ENCODE measurements at regions not wholly inside any gene's neighbourhood (a gene's known extent, or its start where the extent isn't known, plus 50 kb on each side); places are given as distances from the start of the nearest gene placed in this dataset.

DNA sequence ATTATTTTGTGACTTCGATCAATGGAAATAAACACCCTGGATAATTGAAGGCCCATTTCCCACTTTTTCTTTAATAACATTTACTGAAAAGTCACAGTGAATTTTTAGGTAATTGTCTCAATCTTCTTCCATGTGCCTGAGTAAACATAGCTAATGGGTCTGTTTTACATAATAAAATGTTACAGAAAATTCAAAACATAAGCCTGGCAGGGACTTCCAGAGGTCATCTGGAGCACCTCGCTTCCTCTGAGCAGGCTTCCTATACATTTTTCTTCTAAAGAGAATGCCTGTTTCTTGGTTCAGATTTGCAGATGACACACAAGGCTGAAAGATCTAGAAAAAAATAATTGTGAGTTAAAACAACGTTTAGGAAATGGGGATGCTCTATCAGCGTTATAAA, 183.8 kb upstream of the PDE3A start:
- Histone ChIP-seq H3K14ac (ENCODE audit: low read length) (no peak overlapping the region), H3K36me3 (ENCODE audit: control insufficient read depth in 1 of 2, insufficient read depth in 2 of 2, low read length in 2 of 2) (no peaks in the 10 kb centered on the region), H3K27ac (ENCODE audit: low read depth, low read length) (no peak overlapping the region), H3K4me2 (ENCODE audit: low read length) (no peak overlapping the region), H3K4me1 (ENCODE audit: control insufficient read depth in 1 of 2, insufficient read depth in 2 of 2, low read length in 2 of 2) (peaks cover 11 to 12% of the 10 kb centered on the region in 2 experiments), H2BK120ac (ENCODE audit: insufficient read depth, low read length, poor library complexity) (no peak overlapping the region), H3K4me3 (ENCODE audit: low read depth, low read length) (no peak overlapping the region), H3K23ac (ENCODE audit: low read length) (no peak overlapping the region), H2BK5ac (ENCODE audit: low read depth, low read length, poor library complexity) (no peak overlapping the region), H3K4ac (ENCODE audit: low read depth, low read length) (no peak overlapping the region), H3K9ac (ENCODE audit: low read length) (no peak overlapping the region), H3K18ac (ENCODE audit: low read length) (no peak overlapping the region), H4K12ac (ENCODE audit: low read depth, low read length) (no peak overlapping the region), H2AK5ac (ENCODE audit: low read length) (no peak overlapping the region), H3K9me3 (ENCODE audit: insufficient read depth, low read depth, low read length) (no peaks in the 10 kb centered on the region), H2AFZ (ENCODE audit: insufficient read depth, low read length, poor library complexity) (no peak overlapping the region), H4K91ac (ENCODE audit: low read depth, low read length) (no peak overlapping the region), H2BK12ac (ENCODE audit: low read length) (no peak overlapping the region), H4K8ac (ENCODE audit: low read depth, low read length) (no peak overlapping the region), H3K79me2 (ENCODE audit: control insufficient read depth, insufficient read depth, low read length, poor library complexity) (no peaks in the 10 kb centered on the region), H3K27me3 (ENCODE audit: insufficient read depth, low read length) (no peaks in the 10 kb centered on the region), H3K79me1 (ENCODE audit: low read length) (peaks cover 15% of the 10 kb centered on the region)
- DNase-seq = no peak
- 100% methylated on average over 2 of the region's 4 CpGs for WGBS (ENCODE audit: extremely low coverage, insufficient coverage, insufficient read length)

DNA sequence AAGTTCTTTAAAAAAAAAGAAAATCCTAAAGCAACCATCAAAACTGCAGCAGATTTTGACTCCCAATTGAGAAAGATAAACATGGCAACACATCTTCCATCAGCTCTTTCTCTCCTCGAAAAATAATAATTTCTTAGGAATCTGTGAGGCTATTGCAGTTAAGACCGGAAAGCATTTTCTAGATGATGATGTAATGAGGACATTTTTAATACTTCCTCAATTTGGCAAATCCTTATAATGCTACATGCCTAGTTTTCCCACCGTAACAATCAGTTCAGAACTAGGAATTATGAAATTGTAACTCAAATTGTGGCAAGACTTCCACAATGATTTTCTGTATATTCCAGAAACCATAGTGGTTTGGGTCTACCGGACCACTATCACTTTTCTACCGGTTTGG, 180.9 kb upstream of the PDE3A start:
- H2BK120ac ChIP-seq (ENCODE audit: insufficient read depth, low read length, poor library complexity) = no peak overlapping the region
- WGBS (ENCODE audit: extremely low coverage, insufficient coverage, insufficient read length) = no CpG with 5 or more reads among the region's 5 CpGs
- H3K9ac ChIP-seq (ENCODE audit: low read length) = no peak overlapping the region
- no peak overlapping the region for H2AFZ ChIP-seq (ENCODE audit: insufficient read depth, low read length, poor library complexity)
- H3K23ac ChIP-seq (ENCODE audit: low read length) = no peak overlapping the region
- no peak overlapping the region for H4K8ac ChIP-seq (ENCODE audit: low read depth, low read length)
- H3K4me2 ChIP-seq (ENCODE audit: low read length) = no peak overlapping the region
- H3K4ac ChIP-seq (ENCODE audit: low read depth, low read length) = no peak overlapping the region
- no peak overlapping the region for H3K27ac ChIP-seq (ENCODE audit: low read depth, low read length)
- no peak overlapping the region for H2BK12ac ChIP-seq (ENCODE audit: low read length)
- H3K36me3 ChIP-seq (ENCODE audit: control insufficient read depth in 1 of 2, insufficient read depth in 2 of 2, low read length in 2 of 2) = no peaks in the 10 kb centered on the region
- no peak overlapping the region for H3K18ac ChIP-seq (ENCODE audit: low read length)
- H3K27me3 ChIP-seq (ENCODE audit: insufficient read depth, low read length) = no peaks in the 10 kb centered on the region
- no peak overlapping the region for H4K12ac ChIP-seq (ENCODE audit: low read depth, low read length)
- H2BK5ac ChIP-seq (ENCODE audit: low read depth, low read length, poor library complexity) = no peak overlapping the region
- no peak overlapping the region for H3K14ac ChIP-seq (ENCODE audit: low read length)
- DNase-seq = no peak
- H3K79me1 ChIP-seq (ENCODE audit: low read length) = peaks cover 22% of the 10 kb centered on the region
- H3K79me2 ChIP-seq (ENCODE audit: control insufficient read depth, insufficient read depth, low read length, poor library complexity) = no peaks in the 10 kb centered on the region
- no peak overlapping the region for H3K4me3 ChIP-seq (ENCODE audit: low read depth, low read length)
- H3K9me3 ChIP-seq (ENCODE audit: insufficient read depth, low read depth, low read length) = no peaks in the 10 kb centered on the region
- H3K4me1 ChIP-seq (ENCODE audit: control insufficient read depth in 1 of 2, insufficient read depth in 2 of 2, low read length in 2 of 2) = peaks cover 11 to 12% of the 10 kb centered on the region in 2 experiments
- no peak overlapping the region for H2AK5ac ChIP-seq (ENCODE audit: low read length)
- H4K91ac ChIP-seq (ENCODE audit: low read depth, low read length) = peak overlapping the region; percentile 37

DNA sequence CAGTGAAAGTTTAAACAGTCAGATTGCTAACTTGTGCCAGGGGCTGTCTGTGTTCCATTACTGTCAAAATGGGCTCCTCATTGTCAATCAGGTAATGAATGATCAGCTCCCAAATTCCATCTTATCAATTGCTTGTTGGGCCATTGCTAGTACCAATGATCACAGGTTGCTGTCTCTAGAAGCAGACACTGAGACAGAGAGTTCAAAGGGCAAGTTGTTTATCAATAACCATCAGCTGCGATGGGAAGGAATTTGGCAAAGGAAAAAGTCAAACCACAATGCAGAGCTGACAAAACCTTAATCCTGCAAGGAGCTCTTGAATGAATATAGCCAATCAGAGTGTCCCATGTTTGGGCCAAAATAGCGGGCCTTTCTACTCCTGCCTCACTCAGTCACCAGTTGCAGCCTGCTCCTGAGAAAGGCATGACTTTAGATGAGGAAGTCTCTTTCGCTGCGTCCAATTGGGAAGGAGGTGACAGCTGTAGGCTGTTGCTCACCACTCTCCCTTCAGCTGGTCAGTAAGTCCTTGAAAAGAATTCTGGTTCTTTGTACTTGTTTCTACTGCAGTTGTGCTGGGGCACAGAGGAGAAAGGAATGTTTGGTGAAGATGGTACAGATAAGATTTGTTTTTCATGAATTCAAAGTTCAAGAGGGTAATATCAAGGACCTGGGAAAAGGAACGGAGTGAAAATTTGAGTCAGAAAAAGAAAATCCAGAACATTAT, 179.2 kb upstream of the PDE3A start:
- H2AFZ ChIP-seq (ENCODE audit: insufficient read depth, low read length, poor library complexity) = no peak overlapping the region
- no peaks in the 10 kb centered on the region for H3K27me3 ChIP-seq (ENCODE audit: insufficient read depth, low read length)
- peak overlapping the region; percentile 49 for H2BK120ac ChIP-seq (ENCODE audit: insufficient read depth, low read length, poor library complexity)
- no peaks in the 10 kb centered on the region for H3K36me3 ChIP-seq (ENCODE audit: control insufficient read depth in 1 of 2, insufficient read depth in 2 of 2, low read length in 2 of 2)
- peak overlapping the region; percentile 64 for H3K14ac ChIP-seq (ENCODE audit: low read length)
- H3K79me2 ChIP-seq (ENCODE audit: control insufficient read depth, insufficient read depth, low read length, poor library complexity) = no peaks in the 10 kb centered on the region
- no peak overlapping the region for H3K9ac ChIP-seq (ENCODE audit: low read length)
- peak overlapping the region; percentile 37 for H2BK5ac ChIP-seq (ENCODE audit: low read depth, low read length, poor library complexity)
- peak overlapping the region; percentile 35 for H2AK5ac ChIP-seq (ENCODE audit: low read length)
- H3K4me1 ChIP-seq (ENCODE audit: control insufficient read depth in 1 of 2, insufficient read depth in 2 of 2, low read length in 2 of 2) = peaks cover 11 to 12% of the 10 kb centered on the region in 2 experiments
- peak overlapping the region; percentile 45 for H4K8ac ChIP-seq (ENCODE audit: low read depth, low read length)
- no peak for DNase-seq
- peak overlapping the region; percentile 98 for H3K27ac ChIP-seq (ENCODE audit: low read depth, low read length)
- H4K12ac ChIP-seq (ENCODE audit: low read depth, low read length) = no peak overlapping the region
- peak overlapping the region; percentile 34 for H3K4me2 ChIP-seq (ENCODE audit: low read length)
- peak overlapping the region; percentile 86 for H2BK12ac ChIP-seq (ENCODE audit: low read length)
- H4K91ac ChIP-seq (ENCODE audit: low read depth, low read length) = peak overlapping the region; percentile 96
- H3K79me1 ChIP-seq (ENCODE audit: low read length) = peaks cover 22% of the 10 kb centered on the region
- no peak overlapping the region for H3K4ac ChIP-seq (ENCODE audit: low read depth, low read length)
- no peak overlapping the region for H3K4me3 ChIP-seq (ENCODE audit: low read depth, low read length)
- no CpG with 5 or more reads among the region's 5 CpGs for WGBS (ENCODE audit: extremely low coverage, insufficient coverage, insufficient read length)
- no peaks in the 10 kb centered on the region for H3K9me3 ChIP-seq (ENCODE audit: insufficient read depth, low read depth, low read length)
- H3K23ac ChIP-seq (ENCODE audit: low read length) = no peak overlapping the region
- peak overlapping the region; percentile 71 for H3K18ac ChIP-seq (ENCODE audit: low read length)

DNA sequence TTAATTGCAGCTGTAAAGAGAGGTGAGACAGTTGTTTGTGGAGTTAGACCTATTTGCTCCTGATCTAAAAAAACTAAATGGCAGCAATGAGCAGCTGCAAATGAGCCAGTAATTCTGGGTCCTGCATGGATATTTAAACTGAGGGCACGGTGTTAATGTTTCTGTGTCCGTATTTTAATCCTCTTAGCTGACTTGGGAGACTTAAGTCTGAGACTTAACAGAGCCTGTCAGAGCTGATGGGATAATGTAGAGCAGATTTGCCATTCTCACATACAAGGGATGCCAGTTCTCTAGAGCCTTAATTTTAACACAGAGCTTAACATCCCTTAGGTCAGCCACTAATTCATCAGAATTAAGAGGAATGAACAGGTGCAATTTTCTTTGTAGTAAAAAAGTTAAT, 178.6 kb upstream of the PDE3A start:
- Histone ChIP-seq H4K8ac (ENCODE audit: low read depth, low read length) (no peak overlapping the region), H3K18ac (ENCODE audit: low read length) (no peak overlapping the region), H2BK5ac (ENCODE audit: low read depth, low read length, poor library complexity) (peak overlapping the region; percentile 61), H3K27ac (ENCODE audit: low read depth, low read length) (peak overlapping the region; percentile 98), H3K36me3 (ENCODE audit: control insufficient read depth in 1 of 2, insufficient read depth in 2 of 2, low read length in 2 of 2) (no peaks in the 10 kb centered on the region), H2AFZ (ENCODE audit: insufficient read depth, low read length, poor library complexity) (no peak overlapping the region), H2AK5ac (ENCODE audit: low read length) (no peak overlapping the region), H3K4me1 (ENCODE audit: control insufficient read depth in 1 of 2, insufficient read depth in 2 of 2, low read length in 2 of 2) (peaks cover 11 to 12% of the 10 kb centered on the region in 2 experiments), H3K23ac (ENCODE audit: low read length) (no peak overlapping the region), H3K9ac (ENCODE audit: low read length) (no peak overlapping the region), H2BK120ac (ENCODE audit: insufficient read depth, low read length, poor library complexity) (peak overlapping the region; percentile 39), H3K14ac (ENCODE audit: low read length) (no peak overlapping the region), H3K4me3 (ENCODE audit: low read depth, low read length) (no peak overlapping the region), H3K79me2 (ENCODE audit: control insufficient read depth, insufficient read depth, low read length, poor library complexity) (no peaks in the 10 kb centered on the region), H4K12ac (ENCODE audit: low read depth, low read length) (no peak overlapping the region), H3K4me2 (ENCODE audit: low read length) (peak overlapping the region; percentile 46), H3K4ac (ENCODE audit: low read depth, low read length) (no peak overlapping the region), H3K79me1 (ENCODE audit: low read length) (peaks cover 22% of the 10 kb centered on the region), H3K27me3 (ENCODE audit: insufficient read depth, low read length) (no peaks in the 10 kb centered on the region), H4K91ac (ENCODE audit: low read depth, low read length) (no peak overlapping the region), H3K9me3 (ENCODE audit: insufficient read depth, low read depth, low read length) (no peaks in the 10 kb centered on the region), H2BK12ac (ENCODE audit: low read length) (peak overlapping the region; percentile 47)
- DNase-seq = no peak
- WGBS (ENCODE audit: extremely low coverage, insufficient coverage, insufficient read length) = no CpG with 5 or more reads among the region's 2 CpGs
